NCI-H524 (cell line): ENCODE measurements at regions not wholly inside any gene's neighbourhood (a gene's known extent, or its start where the extent isn't known, plus 50 kb on each side); places are given as distances from the start of the nearest gene placed in this dataset.

Source experiments
- DNase-seq, 2 experiments: peaks; one replicate each; lab custom pipeline; 2025; lab: John Stamatoyannopoulos, UW

- no peak for DNase-seq
These were observed 52.3 kb downstream of the PLEKHG1 start for GRCh38 chr6:150651808-150652470.

DNA sequence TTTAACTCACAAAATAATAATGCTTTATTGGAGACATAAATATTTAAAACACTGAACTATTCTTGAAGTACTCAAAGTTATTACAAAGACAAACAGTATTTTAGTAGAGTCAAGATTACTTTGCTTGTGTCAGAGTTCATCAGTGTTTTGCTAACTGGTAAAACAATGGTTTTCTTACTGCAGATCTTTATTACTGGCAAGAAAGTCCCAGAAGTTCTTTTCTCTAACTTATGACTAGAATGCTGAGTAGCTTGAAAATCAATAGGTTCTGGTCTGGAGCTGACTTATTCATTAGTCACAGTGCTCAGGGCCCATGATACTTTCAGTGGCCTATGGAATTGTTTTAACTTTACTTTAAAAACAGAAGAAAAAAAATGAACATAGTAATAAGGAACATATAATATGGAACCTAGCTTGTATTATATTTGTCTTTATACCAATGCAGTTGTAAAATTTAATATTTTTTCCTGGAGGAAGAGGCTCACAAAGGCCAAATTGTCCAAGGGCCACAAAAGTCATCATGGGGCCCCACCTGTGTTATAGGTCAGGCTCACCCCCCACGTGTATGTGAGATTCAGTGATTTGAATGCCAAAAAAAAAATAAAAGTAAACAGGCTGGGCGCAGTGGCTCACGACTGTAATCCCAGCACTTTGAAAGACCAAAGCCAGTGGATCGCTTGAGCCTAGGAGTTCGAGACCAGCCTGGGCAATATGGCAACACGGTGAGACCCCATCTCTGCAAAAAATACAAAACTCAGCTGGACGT, 53.3 kb downstream of the PLEKHG1 start:
- no peak for DNase-seq

- no peak for DNase-seq
These were observed 54.9 kb downstream of the PLEKHG1 start for GRCh38 chr6:150654608-150655007.

DNA sequence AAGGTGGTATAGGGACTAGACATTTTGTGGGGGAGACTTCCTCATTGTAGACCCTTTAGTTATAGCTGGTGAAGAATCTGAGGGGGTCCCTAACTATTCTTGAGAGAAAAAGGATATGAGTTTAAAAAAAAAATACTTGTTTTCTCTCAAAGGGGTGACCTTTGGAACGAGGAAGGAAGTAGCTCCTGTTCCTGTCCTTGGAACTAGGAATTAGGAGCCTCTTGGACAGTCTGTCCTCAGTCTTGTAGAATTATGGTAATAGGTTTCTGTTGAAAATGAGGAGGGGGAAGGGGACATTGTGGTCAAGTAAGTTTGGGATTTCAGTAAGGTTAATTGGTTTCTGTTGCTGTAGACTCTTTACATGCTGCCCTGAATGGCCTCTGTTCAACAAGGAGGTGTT, 56.5 kb downstream of the PLEKHG1 start:
- no peak for DNase-seq

GRCh38 chr6:150658421-150658820, 58.7 kb downstream of the PLEKHG1 start:
- no peak for DNase-seq

GRCh38 chr6:150659046-150659763, 59.5 kb downstream of the PLEKHG1 start:
- no peak for DNase-seq

GRCh38 chr6:150661216-150662007, 61.7 kb downstream of the PLEKHG1 start:
- DNase-seq = no peak

GRCh38 chr6:150662814-150663213, 63.1 kb downstream of the PLEKHG1 start:
- no peak for DNase-seq

GRCh38 chr6:150664091-150664490, 64.4 kb downstream of the PLEKHG1 start:
- DNase-seq = no peak

- DNase-seq = no peak
These were observed 66.4 kb downstream of the PLEKHG1 start for GRCh38 chr6:150666071-150666470.

DNA sequence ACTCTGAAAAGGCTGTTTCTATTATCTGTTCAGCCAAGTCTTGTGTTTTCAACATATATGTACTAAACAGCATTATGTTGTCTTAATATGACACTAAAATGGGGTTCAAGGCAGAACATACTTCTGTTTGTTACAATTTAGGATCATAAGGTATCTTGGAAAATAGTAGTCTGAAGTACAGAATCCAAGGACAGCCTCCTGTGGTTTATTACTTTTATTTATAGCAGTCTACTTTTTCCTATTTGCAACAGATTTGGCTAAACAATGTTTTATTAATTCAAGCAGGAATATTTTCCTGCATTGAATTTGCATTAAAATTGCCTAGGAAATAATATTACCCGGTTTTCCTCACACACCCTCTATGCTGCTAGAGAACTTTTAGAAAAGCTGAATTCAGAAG, 67.7 kb downstream of the PLEKHG1 start:
- DNase-seq = no peak

GRCh38 chr6:150667977-150668716, 68.5 kb downstream of the PLEKHG1 start:
- peak; percentile 42 to 70 for DNase-seq

DNA sequence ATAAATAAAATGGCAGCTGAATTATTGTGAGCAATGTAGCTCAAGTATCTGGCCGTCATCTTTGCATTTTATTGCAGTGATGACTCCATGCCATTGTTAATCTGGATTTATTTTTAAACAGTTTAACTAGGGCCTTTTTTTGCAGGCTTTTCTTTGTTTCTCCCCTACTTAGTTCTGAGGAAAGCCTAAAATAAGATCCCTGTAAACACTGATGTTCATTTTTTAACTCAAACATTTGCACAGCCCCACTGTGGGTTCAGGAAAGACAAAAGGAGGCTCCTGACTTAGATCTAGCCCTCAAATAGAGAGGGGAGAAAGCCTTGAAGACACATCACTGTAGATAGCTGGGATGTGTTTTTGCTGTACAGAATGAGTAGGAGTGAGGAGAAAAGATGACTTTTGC, 69.2 kb downstream of the PLEKHG1 start:
- no peak for DNase-seq

DNA sequence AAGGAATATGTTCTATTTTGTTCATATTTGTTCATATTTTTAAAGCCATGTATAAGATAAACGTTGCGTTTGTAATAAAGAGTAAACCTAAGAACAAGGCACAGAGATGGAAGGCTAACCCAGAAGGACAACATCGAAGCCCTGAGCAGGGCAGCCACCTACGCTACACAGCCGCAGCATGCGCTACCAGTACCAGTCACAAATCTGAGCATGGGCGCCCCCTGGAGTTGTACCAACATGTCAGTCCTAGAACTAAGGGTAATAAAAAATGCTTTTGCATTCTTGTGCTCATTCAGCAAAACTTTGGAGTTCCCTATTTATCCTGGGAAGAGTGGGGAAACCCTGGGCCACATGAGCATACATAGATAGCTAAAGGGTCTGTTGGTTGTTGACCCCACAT, 70.6 kb downstream of the PLEKHG1 start:
- DNase-seq = no peak

GRCh38 chr6:150672800-150673199, 73.1 kb downstream of the PLEKHG1 start:
- DNase-seq = no peak

- no peak for DNase-seq
These were observed 74.1 kb downstream of the PLEKHG1 start for GRCh38 chr6:150673720-150674346.

- DNase-seq = no peak
These were observed 76.7 kb downstream of the PLEKHG1 start for GRCh38 chr6:150676344-150676743.

- DNase-seq = no peak
These were observed 77.1 kb downstream of the PLEKHG1 start for GRCh38 chr6:150676772-150677171.

DNA sequence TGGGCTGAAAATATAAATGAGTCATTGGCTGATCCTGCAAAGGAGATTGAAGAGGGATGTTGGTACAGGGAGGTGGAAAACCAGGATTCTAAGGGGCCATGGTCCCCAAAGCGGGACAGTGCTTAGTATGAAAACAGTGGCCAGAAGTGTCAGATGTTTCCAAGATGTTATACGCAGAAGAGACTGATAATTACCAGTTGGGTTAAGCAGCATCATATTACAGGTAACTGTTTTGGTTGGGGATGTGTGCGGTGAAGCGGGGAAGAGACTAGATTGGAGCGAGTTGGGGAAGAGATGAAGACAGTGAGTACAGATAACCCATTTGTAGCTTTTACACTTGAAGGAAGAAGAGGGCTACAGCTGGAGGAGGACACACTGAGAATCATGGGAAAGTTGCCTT, 80.8 kb downstream of the PLEKHG1 start:
- peak; percentile 54 to 81 for DNase-seq

DNA sequence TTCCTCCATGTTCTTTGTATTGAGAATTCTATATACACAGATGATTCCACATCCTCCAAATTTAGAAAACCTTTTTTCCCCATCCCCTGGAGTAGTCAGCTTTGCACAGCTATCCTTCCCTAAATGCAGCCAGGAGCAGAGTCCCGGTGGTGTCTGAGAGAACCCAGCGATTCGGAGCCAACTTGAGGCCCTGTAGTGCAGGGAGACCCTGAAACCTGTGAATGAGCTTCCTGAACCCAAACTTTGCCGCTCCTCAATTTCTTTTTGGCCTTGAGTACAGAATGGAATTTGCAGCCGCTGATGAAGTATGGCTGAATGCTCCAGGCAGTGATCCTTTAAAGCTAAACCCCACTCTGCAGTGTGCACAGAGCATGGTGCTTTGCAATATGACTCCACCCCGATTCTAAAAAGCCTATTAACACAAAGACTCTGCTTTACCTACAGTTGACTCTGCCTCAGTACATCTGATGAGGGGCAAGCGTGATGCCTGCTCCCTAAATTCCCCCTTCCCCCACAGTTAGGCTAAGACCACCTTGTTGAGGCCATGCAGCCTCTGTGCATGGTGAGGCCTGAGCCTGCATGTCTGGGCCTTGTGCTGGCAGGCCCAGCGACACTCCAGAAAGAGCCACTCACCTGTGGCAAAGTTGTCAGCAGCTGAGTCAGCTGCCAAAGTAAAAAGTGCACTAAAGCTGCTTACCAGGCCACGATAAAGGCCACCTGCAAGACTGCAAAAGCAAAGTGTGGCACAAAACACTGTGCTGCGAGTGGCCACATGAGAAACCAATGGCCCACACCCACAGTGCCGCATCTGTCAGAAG, 82.1 kb downstream of the PLEKHG1 start:
- DNase-seq = no peak
